Hepatocyte (in vitro differentiated cells): ENCODE measurements at regions not wholly inside any gene's neighbourhood (a gene's known extent, or its start where the extent isn't known, plus 50 kb on each side); places are given as distances from the start of the nearest gene placed in this dataset.

Experiments used
- CTCF ChIP-seq: fragments of 200-600 bp; sonication (generic); IDR thresholded peaks from 2 replicates; pipeline ENCODE4 v1.5.1; 2016; ENCODE audit warnings: antibody characterized with exemption, mild to moderate bottlenecking; ENCODE audit not compliant: poor library complexity
- EZH2 ChIP-seq: fragments of 200-600 bp; sonication (generic); IDR thresholded peaks from 2 replicates; pipeline ENCODE4 v1.6.1; 2016; ENCODE audit warnings: antibody characterized with exemption, mild to moderate bottlenecking, borderline replicate concordance

- no peak for TF ChIP-seq CTCF
- TF ChIP-seq EZH2: no peak
Observed at GRCh38 chr3:177451301-177451750, 254.0 kb upstream of the TBL1XR1 start.
